Mesenchymal stem cell (in vitro differentiated cells and primary cell): ENCODE measurements at regions not wholly inside any gene's neighbourhood (a gene's known extent, or its start where the extent isn't known, plus 50 kb on each side); places are given as distances from the start of the nearest gene placed in this dataset.

Source experiments
- DNase-seq: peaks from one replicate; pipeline ENCODE4 v3.0.0-alpha.2; 2013
- H2AFZ ChIP-seq: one replicate; pipeline ENCODE4 v1.6.1; 2013; ENCODE audit warnings: low read depth, mild to moderate bottlenecking, control low read depth, inconsistent platforms, low read length, moderate library complexity
- H2AK5ac ChIP-seq: 2 replicates; pipeline ENCODE4 v1.6.1; 2013; ENCODE audit warnings: low read length, moderate library complexity, mild to moderate bottlenecking, inconsistent platforms; ENCODE audit not compliant: severe bottlenecking
- H2BK120ac ChIP-seq: one replicate; pipeline ENCODE4 v1.6.1; 2013; ENCODE audit warnings: low read depth, mild to moderate bottlenecking, inconsistent platforms, low read length, moderate library complexity
- H2BK12ac ChIP-seq, 2 experiments: one replicate each; pipeline ENCODE4 v1.6.1; 2013; ENCODE audit warnings: inconsistent platforms in 2 of 2, low read length in 2 of 2, mild to moderate bottlenecking in 2 of 2, moderate library complexity in 2 of 2, control low read depth in 1 of 2
- H2BK15ac ChIP-seq: one replicate; pipeline ENCODE4 v1.6.1; 2013; ENCODE audit warnings: mild to moderate bottlenecking, low read depth, inconsistent platforms; ENCODE audit not compliant: poor library complexity, severe bottlenecking
- H2BK5ac ChIP-seq: 2 replicates; pipeline ENCODE4 v1.6.1; 2013; ENCODE audit warnings: low read depth, mild to moderate bottlenecking, low read length, control low read depth, inconsistent platforms; ENCODE audit not compliant: poor library complexity, severe bottlenecking
- H3K14ac ChIP-seq, 2 experiments: one replicate each; pipeline ENCODE4 v1.6.1; 2013; ENCODE audit warnings: inconsistent platforms in 2 of 2, low read length in 2 of 2, control low read depth in 1 of 2, mild to moderate bottlenecking in 1 of 2, moderate library complexity in 1 of 2
- H3K18ac ChIP-seq, 2 experiments: one replicate each; pipeline ENCODE4 v1.6.1; 2013; ENCODE audit warnings: inconsistent platforms in 2 of 2, low read length in 2 of 2, control low read depth in 1 of 2, low read depth in 1 of 2, mild to moderate bottlenecking in 1 of 2
- H3K23ac ChIP-seq, 2 experiments: one replicate each; pipeline ENCODE4 v1.6.1; 2013; ENCODE audit warnings: inconsistent platforms in 2 of 2, low read length in 2 of 2, mild to moderate bottlenecking in 2 of 2, moderate library complexity in 2 of 2, control low read depth in 1 of 2
- H3K27ac ChIP-seq: 2 replicates; pipeline ENCODE4 v1.5.1; 2013; ENCODE audit warnings: mild to moderate bottlenecking, moderate library complexity, low read length, control low read depth, inconsistent platforms; ENCODE audit not compliant: poor library complexity, severe bottlenecking
- H3K27me3 ChIP-seq, 2 experiments: 2 replicates each; pipeline versions ENCODE4 v1.6.1 to v1.7.0; 2013; ENCODE audit warnings: low read length in 2 of 2, mild to moderate bottlenecking in 2 of 2, moderate library complexity in 2 of 2, control low read depth in 1 of 2, inconsistent platforms in 1 of 2; ENCODE audit not compliant: control insufficient read depth in 1 of 2, insufficient read depth in 1 of 2
- H3K36me3 ChIP-seq, 2 experiments: 2 replicates each; pipeline versions ENCODE4 v1.6.1 to v1.7.0; 2013; ENCODE audit warnings: low read length in 2 of 2, control low read depth in 1 of 2, inconsistent platforms in 1 of 2, low read depth in 1 of 2, mild to moderate bottlenecking in 1 of 2; ENCODE audit not compliant: insufficient read depth in 2 of 2, control insufficient read depth in 1 of 2
- H3K4ac ChIP-seq, 2 experiments: one replicate each; pipeline ENCODE4 v1.6.1; 2013; ENCODE audit warnings: inconsistent platforms in 2 of 2, low read length in 2 of 2, mild to moderate bottlenecking in 2 of 2, moderate library complexity in 2 of 2, control low read depth in 1 of 2, low read depth in 1 of 2
- H3K4me1 ChIP-seq: 2 replicates; pipeline ENCODE4 v1.6.1; 2013; ENCODE audit warnings: low read depth, low read length, control low read depth; ENCODE audit not compliant: control insufficient read depth, insufficient read depth
- H3K4me2 ChIP-seq: 2 replicates; pipeline ENCODE4 v1.6.1; 2013; ENCODE audit warnings: low read length, mild to moderate bottlenecking, inconsistent platforms; ENCODE audit not compliant: poor library complexity, severe bottlenecking
- H3K4me3 ChIP-seq, 2 experiments: 2 replicates each; pipeline versions ENCODE4 v1.5.1 to v1.7.0; 2013; ENCODE audit warnings: low read length in 2 of 2, mild to moderate bottlenecking in 2 of 2, control low read depth in 1 of 2, low read depth in 1 of 2; ENCODE audit not compliant: insufficient read depth in 1 of 2
- H3K79me1 ChIP-seq: replicated peaks from 2 replicates; pipeline ENCODE4 v1.6.1; 2013; ENCODE audit warnings: mild to moderate bottlenecking, control low read depth, low read length, inconsistent platforms; ENCODE audit not compliant: poor library complexity, severe bottlenecking
- H3K9ac ChIP-seq: 2 replicates; pipeline ENCODE4 v1.7.0; 2013; ENCODE audit warnings: mild to moderate bottlenecking, low read length, moderate library complexity
- H3K9me3 ChIP-seq: 2 replicates; pipeline ENCODE4 v1.7.0; 2013; ENCODE audit warnings: mild to moderate bottlenecking, low read length; ENCODE audit not compliant: control insufficient read depth
- H4K8ac ChIP-seq: one replicate; pipeline ENCODE4 v1.6.1; 2013; ENCODE audit warnings: inconsistent platforms, mild to moderate bottlenecking, low read length, moderate library complexity
- H4K91ac ChIP-seq: one replicate; pipeline ENCODE4 v1.6.1; 2013; ENCODE audit warnings: mild to moderate bottlenecking, low read length, inconsistent platforms
- WGBS: methylation state at CpG from one replicate; pipeline ENCODE4 v1.1.7; 2013; ENCODE audit warnings: mixed read lengths; 5-methylcytosine and 5-hydroxymethylcytosine counted together

GRCh38 chr4:63777601-63778000, 631.6 kb downstream of the TECRL start:
- Histone ChIP-seq H3K27me3 (no peaks in the 10 kb centered on the region), H2BK12ac (no peak overlapping the region), H3K4ac (no peak overlapping the region), H3K9me3 (peaks cover 5% of the 10 kb centered on the region), H3K4me3 (no peak overlapping the region), H3K79me1 (no peaks in the 10 kb centered on the region), H2AFZ (no peak overlapping the region), H3K4me1 (no peaks in the 10 kb centered on the region), H3K23ac (no peak overlapping the region), H3K14ac (no peak overlapping the region), H2BK5ac (no peak overlapping the region), H3K36me3 (no peaks in the 10 kb centered on the region), H3K9ac (no peak overlapping the region), H2AK5ac (no peak overlapping the region), H2BK120ac (no peak overlapping the region), H3K18ac (no peak overlapping the region), H4K91ac (no peak overlapping the region), H3K4me2 (no peak overlapping the region), H4K8ac (no peak overlapping the region), H3K27ac (no peak overlapping the region), H2BK15ac (no peak overlapping the region)
- 94% methylated on average over 3 of the region's 3 CpGs for WGBS
- DNase-seq, result no peak

DNA sequence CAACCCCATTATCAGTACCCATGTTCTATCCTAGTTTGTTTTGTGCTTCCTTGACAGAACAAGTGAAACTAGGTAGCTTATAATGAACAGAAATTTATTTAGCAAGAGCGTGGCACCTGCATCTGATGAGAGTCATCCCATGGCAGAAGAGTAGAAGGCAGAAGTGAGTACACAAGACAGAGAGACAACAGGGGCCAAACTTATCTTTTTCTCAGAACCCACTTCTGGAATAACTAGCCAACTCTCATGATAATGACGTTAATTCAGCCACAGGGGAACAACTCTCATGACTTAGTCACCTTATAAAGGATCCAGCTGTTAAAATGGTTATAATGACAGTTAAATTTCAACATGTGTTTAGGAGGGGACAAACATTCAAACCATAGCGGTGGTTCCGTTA, 644.9 kb downstream of the TECRL start:
- H3K9ac ChIP-seq, result no peak overlapping the region
- no peak overlapping the region for H3K23ac ChIP-seq
- H2BK5ac ChIP-seq, result no peak overlapping the region
- no peaks in the 10 kb centered on the region for H3K4me1 ChIP-seq
- H3K9me3 ChIP-seq, result no peaks in the 10 kb centered on the region
- H4K91ac ChIP-seq, result no peak overlapping the region
- H2BK12ac ChIP-seq, result no peak overlapping the region
- no peak overlapping the region for H3K14ac ChIP-seq
- H3K79me1 ChIP-seq, result no peaks in the 10 kb centered on the region
- H3K27me3 ChIP-seq, result no peaks in the 10 kb centered on the region
- no peak overlapping the region for H2BK120ac ChIP-seq
- no peaks in the 10 kb centered on the region for H3K36me3 ChIP-seq
- 83% methylated on average over 1 of the region's 4 CpGs for WGBS
- no peak overlapping the region for H3K18ac ChIP-seq
- no peak overlapping the region for H3K4me3 ChIP-seq
- no peak overlapping the region for H3K4ac ChIP-seq
- no peak overlapping the region for H4K8ac ChIP-seq
- H3K27ac ChIP-seq, result no peak overlapping the region
- H2AFZ ChIP-seq, result no peak overlapping the region
- H3K4me2 ChIP-seq, result no peak overlapping the region
- no peak overlapping the region for H2AK5ac ChIP-seq
- no peak overlapping the region for H2BK15ac ChIP-seq
- no peak for DNase-seq

DNA sequence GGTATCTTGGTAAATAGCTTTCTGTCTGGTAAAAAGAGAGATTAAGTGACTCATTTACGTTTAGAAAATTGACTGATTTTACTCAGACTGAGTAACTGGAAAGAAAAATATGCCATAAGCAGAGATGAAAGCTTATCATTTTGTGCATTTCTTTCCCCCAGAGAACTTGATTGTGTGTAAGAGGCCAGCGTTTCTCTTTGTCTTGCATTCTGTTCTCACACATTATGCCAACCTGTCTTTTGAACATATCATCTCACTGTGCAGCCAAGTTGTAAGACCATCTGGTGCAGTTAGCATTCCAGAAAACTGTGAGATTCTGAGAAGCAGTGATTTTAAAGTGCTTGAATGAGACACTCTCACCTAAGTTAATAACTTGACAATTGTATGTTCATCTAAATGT, 651.3 kb downstream of the TECRL start:
- no peak overlapping the region for H2BK5ac ChIP-seq
- DNase-seq, result no peak
- WGBS, result 50% methylated on average over 1 of the region's 2 CpGs
- no peaks in the 10 kb centered on the region for H3K36me3 ChIP-seq
- H3K27ac ChIP-seq, result no peak overlapping the region
- H4K8ac ChIP-seq, result no peak overlapping the region
- no peak overlapping the region for H3K9ac ChIP-seq
- H2BK15ac ChIP-seq, result no peak overlapping the region
- H3K4me1 ChIP-seq, result no peaks in the 10 kb centered on the region
- H2AK5ac ChIP-seq, result no peak overlapping the region
- no peak overlapping the region for H3K4me2 ChIP-seq
- no peak overlapping the region for H2BK120ac ChIP-seq
- H2BK12ac ChIP-seq, result no peak overlapping the region
- H3K4ac ChIP-seq, result no peak overlapping the region
- no peaks in the 10 kb centered on the region for H3K79me1 ChIP-seq
- no peak overlapping the region for H3K4me3 ChIP-seq
- no peak overlapping the region for H2AFZ ChIP-seq
- H3K9me3 ChIP-seq, result no peaks in the 10 kb centered on the region
- H3K23ac ChIP-seq, result no peak overlapping the region
- H3K18ac ChIP-seq, result no peak overlapping the region
- no peak overlapping the region for H4K91ac ChIP-seq
- no peak overlapping the region for H3K14ac ChIP-seq
- H3K27me3 ChIP-seq, result no peaks in the 10 kb centered on the region

DNA sequence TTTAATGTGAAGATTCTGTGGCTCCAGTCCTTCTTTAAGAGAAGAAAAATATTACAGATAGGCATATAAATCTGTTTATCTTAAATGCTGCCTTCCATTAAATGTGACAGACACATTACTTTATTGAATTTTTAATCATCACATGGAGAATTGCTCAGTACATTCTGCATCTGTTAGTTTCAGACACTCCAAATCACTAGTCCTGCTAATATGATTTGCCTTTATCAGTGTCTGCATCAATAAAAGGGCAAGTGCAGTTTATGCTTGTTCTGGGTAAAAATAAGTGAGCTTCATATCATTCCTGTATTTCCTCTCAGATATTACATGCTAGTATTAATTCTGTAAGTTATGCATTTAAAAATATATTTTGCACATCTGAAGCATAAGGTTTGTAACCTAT, 666.4 kb downstream of the TECRL start:
- no peak overlapping the region for H2AK5ac ChIP-seq
- no peak overlapping the region for H2AFZ ChIP-seq
- H3K14ac ChIP-seq, result no peak overlapping the region
- no peak overlapping the region for H3K4ac ChIP-seq
- H2BK12ac ChIP-seq, result no peak overlapping the region
- H3K36me3 ChIP-seq, result no peaks in the 10 kb centered on the region
- H3K27ac ChIP-seq, result no peak overlapping the region
- H3K4me3 ChIP-seq, result no peak overlapping the region
- H2BK5ac ChIP-seq, result no peak overlapping the region
- no peaks in the 10 kb centered on the region for H3K79me1 ChIP-seq
- no peak overlapping the region for H4K91ac ChIP-seq
- H3K27me3 ChIP-seq, result no peaks in the 10 kb centered on the region
- no peak overlapping the region for H2BK120ac ChIP-seq
- no peak overlapping the region for H3K9ac ChIP-seq
- H3K4me2 ChIP-seq, result no peak overlapping the region
- DNase-seq, result no peak
- no peak overlapping the region for H4K8ac ChIP-seq
- H3K18ac ChIP-seq, result no peak overlapping the region
- no peaks in the 10 kb centered on the region for H3K9me3 ChIP-seq
- H3K4me1 ChIP-seq, result no peaks in the 10 kb centered on the region
- no peak overlapping the region for H2BK15ac ChIP-seq
- no peak overlapping the region for H3K23ac ChIP-seq
